ENCODE measurements at regions not wholly inside any gene's neighbourhood (a gene's known extent, or its start where the extent isn't known, plus 50 kb on each side); places are given as distances from the start of the nearest gene placed in this dataset.
"Not testable (repeated sequence)": the region's sequence is repeated elsewhere in the genome, so short reads cannot be mapped to it uniquely, and the experiment has no call there.

DNA sequence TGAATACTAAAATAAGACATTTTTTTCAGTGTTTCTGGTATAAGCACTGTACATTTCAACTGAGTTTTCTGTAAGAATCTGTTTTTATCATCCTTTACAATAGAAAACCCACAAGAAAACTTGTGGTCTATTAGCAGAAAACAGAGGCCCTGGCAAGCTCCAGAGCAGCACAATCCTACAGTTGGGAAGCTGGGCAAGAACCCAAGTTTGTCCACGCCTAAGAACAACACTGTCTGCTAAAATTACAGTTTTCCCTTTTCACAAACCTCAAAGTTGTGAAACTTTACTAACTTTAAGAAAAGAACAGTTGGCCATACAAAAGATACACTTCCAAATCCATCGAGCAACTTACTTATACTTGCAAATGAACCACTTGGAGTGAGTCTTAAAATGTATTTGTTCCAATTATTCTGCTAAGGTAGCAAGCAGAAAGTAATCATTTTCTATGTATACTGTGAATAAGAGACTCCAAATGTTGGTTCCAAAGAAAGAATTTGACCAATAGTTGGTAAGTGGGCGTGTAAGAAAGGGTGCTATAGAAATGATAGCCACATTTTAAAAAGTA, 982.0 kb upstream of the ARRDC3 start:
- DNase-seq, result peak in 1 of 51 donors; percentile 1

DNA sequence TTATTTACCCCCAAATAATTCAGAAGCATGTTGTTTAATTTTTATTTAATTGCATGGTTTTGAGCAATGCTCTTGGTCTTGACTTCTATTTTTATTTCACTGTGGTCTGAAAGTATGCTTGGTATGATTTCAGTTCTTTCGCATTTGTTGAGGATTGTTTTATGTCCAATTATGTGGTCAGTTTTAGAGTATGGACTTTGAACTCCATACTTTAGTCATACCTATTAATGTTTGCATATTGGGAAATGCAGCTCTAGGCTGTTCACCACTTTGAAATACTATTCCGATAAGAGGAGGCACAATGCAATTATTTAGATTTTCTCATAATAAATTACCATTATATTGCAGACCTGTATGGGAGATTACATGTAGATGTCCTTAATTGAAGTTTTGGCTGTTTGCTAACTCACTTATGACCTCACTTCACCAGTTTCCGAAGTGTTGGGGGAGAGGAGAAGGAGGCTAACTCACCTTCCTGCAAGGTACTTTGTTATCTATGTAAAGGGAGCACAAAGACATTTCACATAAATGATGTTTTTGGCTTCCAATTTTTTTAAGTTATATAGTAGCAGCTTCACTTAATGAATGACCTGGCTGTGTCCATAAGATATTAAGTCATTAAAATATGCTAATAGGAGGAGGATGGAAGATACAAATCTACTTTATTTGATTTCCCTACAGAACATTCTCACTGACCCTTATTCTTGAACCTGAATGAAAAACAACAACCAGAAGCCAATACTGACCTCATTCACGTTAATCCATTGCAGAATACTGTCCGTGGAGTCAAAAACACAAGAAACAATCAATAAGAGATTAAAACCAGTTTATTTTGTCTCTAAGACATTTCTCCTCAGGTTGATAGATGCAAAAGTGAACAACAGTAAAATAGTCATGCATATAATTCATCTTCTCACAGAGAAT, 970.3 kb upstream of the ARRDC3 start:
- DNase-seq, result no peak

DNA sequence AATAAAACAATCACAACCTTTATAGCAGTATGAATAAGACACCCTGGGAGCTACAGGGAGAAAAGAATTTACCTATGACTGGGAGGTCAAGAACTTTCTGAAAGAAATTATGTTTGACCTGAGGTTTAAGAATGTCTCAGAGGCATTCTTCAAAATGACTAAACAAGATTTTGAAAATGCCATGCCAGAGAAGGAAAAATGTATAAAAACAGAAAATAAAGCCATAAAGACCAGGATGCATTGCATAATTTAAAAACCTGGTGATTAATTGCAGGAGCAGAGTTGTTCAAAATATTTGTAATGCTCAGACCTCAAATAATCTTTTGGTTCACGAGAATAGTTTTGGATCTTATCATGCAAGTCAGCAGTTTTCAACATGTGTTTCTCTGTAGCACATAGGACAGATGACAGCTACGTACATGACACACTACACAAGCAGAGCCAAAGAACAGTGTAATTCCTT, 954.7 kb upstream of the ARRDC3 start:
- no peak for DNase-seq

DNA sequence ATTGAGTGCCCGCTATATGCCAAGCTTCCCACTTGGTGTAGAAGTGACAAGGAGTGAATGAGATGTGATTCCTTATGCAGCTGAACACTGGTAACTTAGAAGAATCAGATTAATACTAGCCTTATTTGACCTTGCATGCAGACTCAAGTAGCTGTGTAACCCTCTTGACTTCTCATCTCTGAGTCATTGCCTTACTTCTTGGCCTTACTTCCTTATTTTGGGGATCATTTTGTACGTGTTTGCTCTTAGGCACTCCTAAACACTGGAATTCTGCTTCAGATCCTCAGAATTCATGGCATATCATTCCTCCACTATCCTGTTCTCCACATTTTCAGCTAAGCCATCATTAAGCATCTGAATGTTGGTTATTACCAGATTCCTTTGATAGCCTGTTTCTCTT, 948.9 kb upstream of the ARRDC3 start:
- no peak for DNase-seq

DNA sequence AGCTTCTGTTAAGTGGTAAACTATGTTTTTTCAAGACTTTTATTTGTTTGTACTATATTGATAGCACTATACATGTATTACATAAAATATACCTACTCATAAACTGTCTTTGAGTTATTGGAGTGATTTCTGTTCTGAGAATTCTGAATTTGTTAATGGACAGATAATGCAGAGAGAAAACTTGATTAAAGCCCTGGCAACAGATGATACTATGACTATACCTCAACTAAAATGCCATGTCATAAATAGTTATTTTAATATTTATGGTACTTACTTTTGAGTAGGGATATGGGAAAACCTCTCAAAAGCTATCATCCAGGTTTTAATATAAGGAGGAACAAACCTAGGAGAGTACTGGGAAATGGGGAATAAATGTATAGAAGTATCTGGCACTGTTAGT, 947.2 kb upstream of the ARRDC3 start:
- no peak for DNase-seq

GRCh38 chr5:92329759-92330158, 946.6 kb upstream of the ARRDC3 start:
- DNase-seq, result no peak

- no peak for DNase-seq
Measured at GRCh38 chr5:92328584-92329259, 945.6 kb upstream of the ARRDC3 start.

DNA sequence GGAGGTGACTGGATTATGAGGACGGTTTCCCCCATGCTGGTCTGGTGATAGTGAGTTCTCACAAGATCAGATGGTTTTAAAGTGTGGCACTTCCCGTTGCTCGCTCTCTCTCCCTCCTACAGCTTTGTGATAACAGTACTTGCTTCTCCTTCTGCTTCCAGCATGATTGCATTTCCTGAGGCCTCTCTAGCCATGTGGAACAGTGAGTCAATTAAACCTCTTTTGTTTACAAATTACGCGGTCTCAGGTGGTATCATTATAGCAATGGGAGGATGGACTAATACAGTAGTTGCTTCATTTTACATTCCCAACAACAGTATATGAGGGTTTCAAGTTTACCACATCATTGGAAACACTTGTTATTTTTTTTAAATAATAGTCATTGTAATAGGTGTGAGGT, 937.3 kb upstream of the ARRDC3 start:
- no peak for DNase-seq

DNA sequence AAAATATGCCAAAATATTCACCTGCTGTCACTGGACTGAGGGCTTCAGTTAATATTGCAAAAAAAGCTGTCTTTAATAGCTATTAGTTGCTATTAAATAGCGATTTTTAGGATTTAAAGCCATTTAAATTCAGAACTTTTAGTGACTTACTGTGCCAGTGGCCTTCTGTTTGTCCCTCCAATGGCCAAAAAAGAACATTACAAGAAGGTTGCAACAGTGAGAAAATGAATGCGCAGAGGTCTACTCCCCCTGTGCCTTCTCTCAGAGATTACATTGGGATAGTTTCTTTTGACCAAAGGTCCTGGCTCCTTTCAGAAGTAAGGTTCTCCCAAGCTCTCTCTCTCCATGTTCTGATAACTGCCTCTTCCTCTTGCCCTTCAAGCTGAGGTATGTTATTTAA, 930.3 kb upstream of the ARRDC3 start:
- no peak for DNase-seq

DNA sequence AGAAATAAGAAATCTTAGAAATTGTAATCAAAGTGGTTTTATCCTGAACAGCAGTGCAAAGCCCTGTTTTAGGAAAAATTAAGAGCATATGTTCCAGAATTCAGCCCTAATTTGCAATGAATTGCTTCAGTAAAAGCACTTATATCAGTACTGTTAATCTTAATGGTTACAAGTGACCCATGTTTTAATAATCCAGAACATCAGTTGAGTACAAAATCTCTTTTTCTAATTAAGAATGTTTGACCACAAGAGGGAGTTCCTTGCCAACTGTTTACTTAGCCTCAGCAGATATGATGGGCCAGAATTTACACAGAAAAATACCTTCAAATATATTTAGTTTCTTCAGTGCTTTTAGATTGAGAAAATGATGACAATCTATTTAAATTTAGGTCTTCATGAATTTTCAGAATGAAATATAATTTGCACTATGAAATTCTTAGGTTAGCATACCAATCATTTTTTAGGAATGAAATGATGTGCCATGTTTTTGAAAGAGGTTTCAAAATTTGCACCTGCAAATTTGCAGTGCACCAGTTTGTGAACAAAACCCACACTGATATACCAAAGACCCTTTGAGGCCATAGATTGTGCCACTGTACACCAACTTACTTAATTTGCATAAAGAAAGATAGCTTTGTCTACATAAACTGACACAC, 926.3 kb upstream of the ARRDC3 start:
- no peak for DNase-seq

GRCh38 chr5:92308679-92309078, 925.6 kb upstream of the ARRDC3 start:
- DNase-seq, result no peak

DNA sequence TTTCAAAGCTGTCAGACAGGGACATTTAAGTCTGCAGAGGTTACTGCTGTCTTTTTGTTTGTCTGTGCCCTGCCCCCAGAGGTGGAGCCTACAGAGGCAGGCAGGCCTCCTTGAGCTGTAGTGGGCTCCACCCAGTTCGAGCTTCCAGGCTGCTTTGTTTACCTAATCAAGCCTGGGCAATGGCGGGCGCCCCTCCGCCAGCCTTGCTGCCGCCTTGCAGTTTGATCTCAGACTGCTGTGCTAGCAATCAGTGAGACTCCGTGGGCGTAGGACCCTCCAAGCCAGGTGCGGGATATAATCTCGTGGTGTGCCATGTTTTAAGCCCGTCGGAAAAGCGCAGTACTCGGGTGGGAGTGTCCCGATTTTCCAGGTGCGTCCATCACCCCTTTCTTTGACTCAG, 919.2 kb upstream of the ARRDC3 start:
- not testable (repeated sequence) for DNase-seq

DNA sequence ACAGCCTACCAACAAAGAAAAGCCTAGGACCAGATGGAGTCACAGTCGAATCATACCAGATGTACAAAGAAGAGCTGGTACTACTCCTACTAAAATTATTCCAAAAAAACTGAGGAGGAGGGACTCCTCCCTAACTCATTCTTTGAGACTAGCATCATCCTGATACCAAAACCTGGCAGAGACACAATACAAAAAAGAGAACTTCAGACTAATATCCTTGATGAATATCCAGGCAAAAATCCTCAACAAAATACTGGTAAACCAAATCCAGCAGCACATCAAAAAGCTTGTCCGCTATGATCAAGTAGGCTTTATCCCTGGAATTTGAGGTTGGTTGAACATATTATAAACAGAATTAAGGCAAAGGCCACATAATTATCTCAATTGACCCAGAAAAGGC, 900.4 kb upstream of the ARRDC3 start:
- no peak for DNase-seq

GRCh38 chr5:92271750-92272149, 888.6 kb upstream of the ARRDC3 start:
- DNase-seq, result not testable (repeated sequence)

- DNase-seq, result no peak
Measured at GRCh38 chr5:92268343-92268742, 885.2 kb upstream of the ARRDC3 start.

- DNase-seq, result no peak
Measured at GRCh38 chr5:92267830-92268229, 884.7 kb upstream of the ARRDC3 start.

DNA sequence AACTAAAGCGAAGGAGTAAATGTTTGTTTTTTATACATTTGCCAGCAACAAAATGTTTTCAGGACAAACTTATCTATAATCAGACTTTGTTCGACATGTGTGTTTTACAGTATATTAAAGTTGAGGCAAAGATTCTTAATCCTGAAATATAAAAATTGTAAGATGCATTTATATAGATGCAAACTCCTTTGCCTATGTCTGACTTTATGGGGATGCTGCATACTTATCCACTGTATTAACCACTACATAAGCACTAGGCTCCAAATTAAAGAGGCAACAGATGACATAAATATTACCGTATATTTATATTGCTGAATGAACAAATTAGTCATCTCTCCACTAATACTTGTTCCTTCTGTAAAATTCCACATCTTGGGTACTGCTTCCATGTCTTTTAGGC, 882.7 kb upstream of the ARRDC3 start:
- DNase-seq, result no peak

- DNase-seq, result not testable (repeated sequence)
Measured at GRCh38 chr5:92255605-92256004, 872.5 kb upstream of the ARRDC3 start.

- no peak for DNase-seq
Measured at GRCh38 chr5:92248518-92248917, 865.4 kb upstream of the ARRDC3 start.

GRCh38 chr5:92242170-92242569, 859.1 kb upstream of the ARRDC3 start:
- no peak for DNase-seq

GRCh38 chr5:92237896-92238295, 854.8 kb upstream of the ARRDC3 start:
- no peak for DNase-seq

- DNase-seq, result no peak
Measured at GRCh38 chr5:92222449-92222848, 839.3 kb upstream of the ARRDC3 start.
